HCT116 (cell line): ENCODE measurements at regions not wholly inside any gene's neighbourhood (a gene's known extent, or its start where the extent isn't known, plus 50 kb on each side); places are given as distances from the start of the nearest gene placed in this dataset.

Source experiments
- ATAC-seq: fragments of 200-7000 bp; cut with Tn5 transposase; 2 replicates; pipeline ENCODE4 v1.9.1; 2020; ENCODE audit warnings: mild to moderate bottlenecking, moderate library complexity
- BruUV-seq: library from RNA; stranded (reverse); fragments of 400-500 nt; replicated peaks from 2 replicates; lab custom pipeline; 2021; lab: Mats Ljungman, UMichigan
- CTCF ChIA-PET: fragments of 300-600 bp; sonication (Branson Sonifier 250); formaldehyde crosslinking; loops from one replicate; lab custom pipeline; 2021; ENCODE audit warnings: antibody characterized with exemption; lab: Charles Lee
- POLR2A ChIA-PET: fragments of 300-600, 350-600 bp; sonication (Branson Sonifier 250); formaldehyde crosslinking; loops from one replicate; lab custom pipeline; 2021; ENCODE audit warnings: antibody characterized with exemption; lab: Charles Lee
- RAD21 ChIA-PET, 2 experiments: fragments of 300-600 bp; sonication (Branson Sonifier 250); formaldehyde crosslinking; loops; one replicate each; lab custom pipeline; 2023; ENCODE audit warnings: low total read pairs in 2 of 2; ENCODE audit not compliant: uncharacterized antibody in 2 of 2, unreplicated experiment in 2 of 2, low non-redundant PET in 1 of 2; lab: Charles Lee
- DNase-seq: peaks from one replicate; pipeline ENCODE4 v3.0.0-alpha.2; 2010; ENCODE audit warnings: low read depth, low spot score
- H2AFZ ChIP-seq: fragments of 200-600 bp; shearing (Covaris generic), sonication (generic); 2 replicates; pipeline ENCODE4 v1.6.1; 2017; ENCODE audit warnings: low read depth, mixed run types, mixed read lengths, antibody characterized with exemption, low read length; ENCODE audit not compliant: poor library complexity, severe bottlenecking
- H3K27ac ChIP-seq: 2 replicates; pipeline ENCODE4 v1.5.1; 2012; ENCODE audit warnings: low read depth, low read length
- H3K27me3 ChIP-seq: fragments of 200-600 bp; sonication (generic); 2 replicates; pipeline ENCODE4 v1.6.1; 2016; ENCODE audit warnings: mixed run types, low read length, mixed read lengths; ENCODE audit not compliant: insufficient read depth
- H3K36me3 ChIP-seq, 2 experiments: fragments of 200-500 bp in 1 of 2; fragments of 200-600 bp in 1 of 2; sonication (Bioruptor generic) in 1 of 2; sonication (generic) in 1 of 2; 2 replicates each; pipeline versions ENCODE4 v1.5.1 to v1.6.1; 2014 to 2016; ENCODE audit warnings: low read length in 2 of 2, inconsistent platforms in 1 of 2, mixed read lengths in 1 of 2, mixed run types in 1 of 2; ENCODE audit not compliant: insufficient read depth in 2 of 2, control insufficient read depth in 1 of 2
- H3K4me1 ChIP-seq, 2 experiments: fragments of 200-600 bp in 1 of 2; sonication (generic) in 1 of 2; 2 replicates each; pipeline versions ENCODE4 v1.5.1 to v1.6.1; 2012 to 2017; ENCODE audit warnings: low read length in 2 of 2, inconsistent platforms in 1 of 2, mild to moderate bottlenecking in 1 of 2, mixed read lengths in 1 of 2, mixed run types in 1 of 2, moderate library complexity in 1 of 2; ENCODE audit not compliant: insufficient read depth in 2 of 2, control insufficient read depth in 1 of 2
- H3K4me2 ChIP-seq: fragments of 200-600 bp; sonication (generic); 2 replicates; pipeline ENCODE4 v1.6.1; 2017; ENCODE audit warnings: mixed run types, low read length, mixed read lengths
- H3K4me3 ChIP-seq, 2 experiments: fragments of 200-600 bp in 1 of 2; sonication (generic) in 1 of 2; replicated peaks in 1 of 2; 2 replicates each; pipeline ENCODE4 v1.5.1; 2011 to 2016; ENCODE audit warnings: low read length in 2 of 2, control low read depth in 1 of 2, low read depth in 1 of 2, mild to moderate bottlenecking in 1 of 2, mixed read lengths in 1 of 2, mixed run types in 1 of 2
- H3K79me2 ChIP-seq: fragments of 200-600 bp; sonication (generic); 2 replicates; pipeline ENCODE4 v1.6.1; 2017; ENCODE audit warnings: mild to moderate bottlenecking, mixed run types, low read length, moderate library complexity, mixed read lengths; ENCODE audit not compliant: insufficient read depth
- H3K9ac ChIP-seq: fragments of 200-600 bp; sonication (generic); 2 replicates; pipeline ENCODE4 v1.6.1; 2016; ENCODE audit warnings: low read length, mixed read lengths
- H3K9me2 ChIP-seq: fragments of 200-600 bp; sonication (generic), shearing (Covaris generic); 2 replicates; pipeline ENCODE4 v1.6.1; 2017; ENCODE audit warnings: mixed run types, mild to moderate bottlenecking, moderate library complexity; ENCODE audit not compliant: insufficient read depth
- H3K9me3 ChIP-seq, 2 experiments: fragments of 200-500 bp in 1 of 2; fragments of 200-600 bp in 1 of 2; sonication (Bioruptor generic) in 1 of 2; sonication (generic) in 1 of 2; 2 replicates each; pipeline ENCODE4 v1.6.1; 2014 to 2017; ENCODE audit warnings: low read length in 2 of 2, mixed read lengths in 2 of 2, inconsistent platforms in 1 of 2, low read depth in 1 of 2, mild to moderate bottlenecking in 1 of 2, mixed run types in 1 of 2, moderate library complexity in 1 of 2; ENCODE audit not compliant: control insufficient read depth in 1 of 2, insufficient read depth in 1 of 2
- H4K20me1 ChIP-seq: fragments of 200-600 bp; sonication (generic), shearing (Covaris generic); 2 replicates; pipeline ENCODE4 v1.6.1; 2017; ENCODE audit warnings: mixed run types, mild to moderate bottlenecking, moderate library complexity; ENCODE audit not compliant: insufficient read depth
- ATF3 ChIP-seq: IDR thresholded peaks from 2 replicates; pipeline ENCODE4 v1.6.1; 2012
- CTCF ChIP-seq, 3 experiments: fragments of 200-600 bp in 1 of 3; sonication (generic) in 1 of 3; IDR thresholded peaks in 2 of 3; conservative IDR thresholded peaks in 1 of 3; 2 replicates each; pipeline ENCODE4 v1.5.1; 2012 to 2017; ENCODE audit warnings: low read depth in 2 of 3, low read length in 2 of 3, antibody characterized with exemption in 1 of 3, borderline replicate concordance in 1 of 3, control low read depth in 1 of 3, mild to moderate bottlenecking in 1 of 3, mixed read lengths in 1 of 3, mixed run types in 1 of 3, moderate library complexity in 1 of 3; ENCODE audit not compliant: insufficient read depth in 1 of 3
- POLR2A ChIP-seq: IDR thresholded peaks from 2 replicates; pipeline ENCODE4 v1.7.0; 2011; ENCODE audit warnings: borderline replicate concordance; ENCODE audit not compliant: insufficient read depth, insufficient read length; ENCODE audit errors: extremely low read depth
- POLR2AphosphoS5 ChIP-seq: IDR thresholded peaks from 2 replicates; pipeline ENCODE4 v1.6.1; 2011; ENCODE audit warnings: mild to moderate bottlenecking, low read depth, low read length, moderate library complexity
- RAD21 ChIP-seq: IDR thresholded peaks from 2 replicates; pipeline ENCODE4 v1.6.1; 2012; ENCODE audit warnings: low read depth, mild to moderate bottlenecking
- SP1 ChIP-seq: IDR thresholded peaks from 2 replicates; pipeline ENCODE4 v1.6.1; 2012; ENCODE audit warnings: low read depth
- intact Hi-C: fragments of 100-400 bp; cut with micrococcal nuclease; formaldehyde crosslinking; loops from 2 replicates; pipeline ENCODE4 v1.10.0; 2022
- TF ChIP-seq, protein P1 (sequence below): IDR thresholded peaks from 2 replicates; pipeline ENCODE4 v1.6.1; 2012; ENCODE audit warnings: low read depth

- H4K20me1 ChIP-seq, result no peaks in the 10 kb centered on the region
- H3K9me2 ChIP-seq, result no peaks in the 10 kb centered on the region
- H3K4me1 ChIP-seq, result no peaks in the 10 kb centered on the region
- POLR2A ChIA-PET, result no interaction called here
- ATAC-seq (no peak), DNase-seq (no peak)
- BruUV-seq, result no TSS peak
- H2AFZ ChIP-seq, result no peak overlapping the region
- H3K36me3 ChIP-seq, result no peaks in the 10 kb centered on the region
- intact Hi-C loops, result no loop called here
- RAD21 ChIA-PET, result no interaction called here
- H3K79me2 ChIP-seq, result no peaks in the 10 kb centered on the region
- H3K4me2 ChIP-seq, result no peak overlapping the region
- no peak for TF ChIP-seq RAD21
- no peak for TF ChIP-seq CTCF (IDR thresholded peaks at IDR 0.05 in 2 of 3, conservative IDR thresholded peaks at IDR 0.05 in 1 of 3; ENCODE audit: borderline replicate concordance in 1 of 3, insufficient read depth in 1 of 3, low read depth in 2 of 3, low read length in 2 of 3)
- TF ChIP-seq, protein P1, sequence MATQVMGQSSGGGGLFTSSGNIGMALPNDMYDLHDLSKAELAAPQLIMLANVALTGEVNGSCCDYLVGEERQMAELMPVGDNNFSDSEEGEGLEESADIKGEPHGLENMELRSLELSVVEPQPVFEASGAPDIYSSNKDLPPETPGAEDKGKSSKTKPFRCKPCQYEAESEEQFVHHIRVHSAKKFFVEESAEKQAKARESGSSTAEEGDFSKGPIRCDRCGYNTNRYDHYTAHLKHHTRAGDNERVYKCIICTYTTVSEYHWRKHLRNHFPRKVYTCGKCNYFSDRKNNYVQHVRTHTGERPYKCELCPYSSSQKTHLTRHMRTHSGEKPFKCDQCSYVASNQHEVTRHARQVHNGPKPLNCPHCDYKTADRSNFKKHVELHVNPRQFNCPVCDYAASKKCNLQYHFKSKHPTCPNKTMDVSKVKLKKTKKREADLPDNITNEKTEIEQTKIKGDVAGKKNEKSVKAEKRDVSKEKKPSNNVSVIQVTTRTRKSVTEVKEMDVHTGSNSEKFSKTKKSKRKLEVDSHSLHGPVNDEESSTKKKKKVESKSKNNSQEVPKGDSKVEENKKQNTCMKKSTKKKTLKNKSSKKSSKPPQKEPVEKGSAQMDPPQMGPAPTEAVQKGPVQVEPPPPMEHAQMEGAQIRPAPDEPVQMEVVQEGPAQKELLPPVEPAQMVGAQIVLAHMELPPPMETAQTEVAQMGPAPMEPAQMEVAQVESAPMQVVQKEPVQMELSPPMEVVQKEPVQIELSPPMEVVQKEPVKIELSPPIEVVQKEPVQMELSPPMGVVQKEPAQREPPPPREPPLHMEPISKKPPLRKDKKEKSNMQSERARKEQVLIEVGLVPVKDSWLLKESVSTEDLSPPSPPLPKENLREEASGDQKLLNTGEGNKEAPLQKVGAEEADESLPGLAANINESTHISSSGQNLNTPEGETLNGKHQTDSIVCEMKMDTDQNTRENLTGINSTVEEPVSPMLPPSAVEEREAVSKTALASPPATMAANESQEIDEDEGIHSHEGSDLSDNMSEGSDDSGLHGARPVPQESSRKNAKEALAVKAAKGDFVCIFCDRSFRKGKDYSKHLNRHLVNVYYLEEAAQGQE, result no peak
- no peak for TF ChIP-seq ATF3
- no peak for TF ChIP-seq SP1
- no peak for TF ChIP-seq POLR2A
- TF ChIP-seq POLR2AphosphoS5, result no peak
- no peak overlapping the region for H3K9ac ChIP-seq
- H3K27ac ChIP-seq, result no peak overlapping the region
- CTCF ChIA-PET, result no interaction called here
- peaks cover 0 to 12% of the 10 kb centered on the region in 2 experiments; a peak in 2 of 4 replicates for H3K9me3 ChIP-seq
- H3K27me3 ChIP-seq, result no peaks in the 10 kb centered on the region
- no peak overlapping the region for H3K4me3 ChIP-seq
Observed at GRCh38 chr3:88930611-88931010, 176.8 kb upstream of the EPHA3 start.
